Left lung (tissue), 4 donors: ENCODE measurements at regions not wholly inside any gene's neighbourhood (a gene's known extent, or its start where the extent isn't known, plus 50 kb on each side); places are given as distances from the start of the nearest gene placed in this dataset.
A peak's percentile ranks its signal among the peaks of the same experiment; 100 is the strongest.
"Not testable (repeated sequence)": the region's sequence is repeated elsewhere in the genome, so short reads cannot be mapped to it uniquely, and the experiment has no call there.

Experiments
- ATAC-seq: fragments of 200-7000 bp; cut with Tn5 transposase; one replicate; pipeline ENCODE4 v1.9.1; 2020; ENCODE audit warnings: moderate library complexity
- DNase-seq, 4 donors: peaks; one replicate each; pipeline ENCODE4 v3.0.0-alpha.2; 2013 to 2020
- H3K27ac ChIP-seq, 2 donors: fragments of 200-600 bp; sonication (generic) in 1 of 2; one replicate each; pipeline versions ENCODE4 v1.5.0 to v1.8.0; 2020 to 2021
- H3K27me3 ChIP-seq, 2 donors: fragments of 200-600 bp; sonication (generic) in 1 of 2; one replicate each; pipeline versions ENCODE4 v1.5.0 to v1.8.0; 2020 to 2021
- H3K36me3 ChIP-seq, 2 donors: fragments of 200-600 bp; sonication (generic) in 1 of 2; one replicate each; pipeline versions ENCODE4 v1.5.0 to v1.8.0; 2020 to 2021
- H3K4me1 ChIP-seq, 2 donors: fragments of 200-600 bp; one replicate each; pipeline ENCODE4 v1.8.0; 2021
- H3K4me3 ChIP-seq, 2 donors: fragments of 200-600 bp; sonication (generic) in 1 of 2; one replicate each; pipeline versions ENCODE4 v1.5.0 to v1.8.0; 2020 to 2021; ENCODE audit warnings: mild to moderate bottlenecking in 1 of 2
- H3K9me3 ChIP-seq, 2 donors: fragments of 200-600 bp; sonication (generic) in 1 of 2; one replicate each; pipeline versions ENCODE4 v1.5.0 to v1.8.0; 2020 to 2021
- intact Hi-C, 2 donors: fragments of 100-400 bp; cut with DNase I; formaldehyde crosslinking; loops; one replicate each; pipeline versions ENCODE4 v1.11.2 to v1.14.2; 2022
- TF ChIP-seq, protein P1 (sequence below), 2 donors: fragments of 200-600 bp; sonication (generic) in 1 of 2; IDR thresholded peaks; one replicate each; pipeline versions ENCODE4 v1.5.0 to v1.8.0; 2021; ENCODE audit warnings: antibody characterized with exemption in 2 of 2
- donor health status: DM: no; HTN: yes; CAD: no.
- donor health status: DM: no; HTN: no; CAD: no.

DNA sequence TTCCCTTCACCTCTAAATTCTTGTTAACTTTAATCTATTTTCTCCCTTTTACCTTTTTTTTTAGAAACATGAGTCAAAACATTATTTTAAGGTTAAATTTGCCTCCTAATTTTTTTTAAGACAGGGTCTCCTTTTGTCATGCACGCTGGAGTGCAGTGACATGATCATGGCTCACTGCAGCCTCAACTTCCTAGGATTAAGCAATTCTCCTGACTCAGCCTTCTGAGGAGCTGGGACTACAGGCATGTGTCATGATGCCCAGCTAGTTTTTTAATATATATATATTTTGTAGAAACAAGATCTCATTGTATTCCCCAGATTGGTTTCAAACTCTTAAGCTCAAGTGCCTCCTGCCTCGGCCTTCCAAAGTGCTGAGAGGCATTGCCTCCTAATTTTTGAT is 424.7 kb upstream of the FAM174A start:
- TF ChIP-seq, protein P1, sequence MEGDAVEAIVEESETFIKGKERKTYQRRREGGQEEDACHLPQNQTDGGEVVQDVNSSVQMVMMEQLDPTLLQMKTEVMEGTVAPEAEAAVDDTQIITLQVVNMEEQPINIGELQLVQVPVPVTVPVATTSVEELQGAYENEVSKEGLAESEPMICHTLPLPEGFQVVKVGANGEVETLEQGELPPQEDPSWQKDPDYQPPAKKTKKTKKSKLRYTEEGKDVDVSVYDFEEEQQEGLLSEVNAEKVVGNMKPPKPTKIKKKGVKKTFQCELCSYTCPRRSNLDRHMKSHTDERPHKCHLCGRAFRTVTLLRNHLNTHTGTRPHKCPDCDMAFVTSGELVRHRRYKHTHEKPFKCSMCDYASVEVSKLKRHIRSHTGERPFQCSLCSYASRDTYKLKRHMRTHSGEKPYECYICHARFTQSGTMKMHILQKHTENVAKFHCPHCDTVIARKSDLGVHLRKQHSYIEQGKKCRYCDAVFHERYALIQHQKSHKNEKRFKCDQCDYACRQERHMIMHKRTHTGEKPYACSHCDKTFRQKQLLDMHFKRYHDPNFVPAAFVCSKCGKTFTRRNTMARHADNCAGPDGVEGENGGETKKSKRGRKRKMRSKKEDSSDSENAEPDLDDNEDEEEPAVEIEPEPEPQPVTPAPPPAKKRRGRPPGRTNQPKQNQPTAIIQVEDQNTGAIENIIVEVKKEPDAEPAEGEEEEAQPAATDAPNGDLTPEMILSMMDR (IDR thresholded peaks at IDR 0.05) = no peak
- intact Hi-C loops = no loop called here
- H3K4me1 ChIP-seq = no peaks in the 10 kb centered on the region
- no peak overlapping the region for H3K4me3 ChIP-seq
- no peak overlapping the region for H3K27ac ChIP-seq
- DNase-seq (no peak), ATAC-seq (no peak)
- H3K27me3 ChIP-seq = no peaks in the 10 kb centered on the region
- peaks cover 0 to 20% of the 10 kb centered on the region in 2 donors for H3K9me3 ChIP-seq
- no peaks in the 10 kb centered on the region for H3K36me3 ChIP-seq

DNA sequence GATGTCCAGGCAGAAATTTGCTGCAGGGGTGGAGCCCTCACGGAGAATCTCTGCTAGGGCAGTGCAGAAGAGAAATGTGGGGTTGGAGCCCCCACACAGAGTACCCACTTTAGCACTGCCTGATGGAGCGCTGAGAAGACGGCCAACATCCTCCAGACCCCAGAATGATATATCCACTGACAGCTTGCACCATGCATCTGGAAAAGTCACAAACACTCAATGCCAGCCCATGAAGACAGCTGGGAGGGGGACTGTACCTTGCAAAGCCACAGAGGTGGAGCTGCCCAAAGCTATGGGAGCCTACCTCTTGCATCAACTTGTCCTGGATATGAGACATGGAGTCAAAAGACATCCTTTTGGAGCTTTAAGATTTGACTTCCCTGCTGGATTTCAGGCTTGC is 426.3 kb upstream of the FAM174A start:
- Histone ChIP-seq H3K9me3 (peaks cover 0 to 20% of the 10 kb centered on the region in 2 donors), H3K4me3 (no peak overlapping the region), H3K36me3 (no peaks in the 10 kb centered on the region), H3K4me1 (no peaks in the 10 kb centered on the region), H3K27ac (no peak overlapping the region), H3K27me3 (no peaks in the 10 kb centered on the region)
- intact Hi-C loops = no loop called here
- ATAC-seq = no peak
- no peak for DNase-seq
- TF ChIP-seq, protein P1 (IDR thresholded peaks at IDR 0.05) = no peak

DNA sequence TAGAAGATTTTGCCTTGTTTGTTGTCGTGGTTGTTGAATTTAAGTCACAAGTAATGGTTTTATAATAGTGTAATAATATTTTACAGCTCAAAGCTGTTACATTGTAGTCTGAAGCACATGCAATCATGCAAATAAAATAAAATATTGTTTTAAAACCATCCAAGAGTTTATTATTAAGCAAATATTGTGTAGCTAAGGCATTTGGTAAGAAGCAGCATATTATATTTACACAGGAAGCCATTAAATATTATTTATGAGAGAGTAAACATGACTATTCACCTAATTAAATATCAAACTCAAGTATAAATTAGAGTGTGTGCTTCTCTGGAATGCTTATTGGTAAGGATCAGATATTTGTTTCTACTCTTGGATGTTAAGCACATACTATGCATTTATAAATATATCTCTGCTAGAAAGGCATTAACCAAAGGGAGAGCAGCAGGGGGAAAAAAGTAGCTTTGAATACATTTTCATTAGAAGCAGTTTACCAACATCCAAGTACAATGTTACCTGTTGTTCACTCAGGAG is 431.5 kb upstream of the FAM174A start:
- H3K36me3 ChIP-seq, H3K4me1 ChIP-seq, H3K4me3 ChIP-seq, intact Hi-C loops, DNase-seq, H3K27ac ChIP-seq, H3K27me3 ChIP-seq, ATAC-seq: not testable (repeated sequence)
- H3K9me3 ChIP-seq = peaks cover 0 to 13% of the 10 kb centered on the region in 2 donors

DNA sequence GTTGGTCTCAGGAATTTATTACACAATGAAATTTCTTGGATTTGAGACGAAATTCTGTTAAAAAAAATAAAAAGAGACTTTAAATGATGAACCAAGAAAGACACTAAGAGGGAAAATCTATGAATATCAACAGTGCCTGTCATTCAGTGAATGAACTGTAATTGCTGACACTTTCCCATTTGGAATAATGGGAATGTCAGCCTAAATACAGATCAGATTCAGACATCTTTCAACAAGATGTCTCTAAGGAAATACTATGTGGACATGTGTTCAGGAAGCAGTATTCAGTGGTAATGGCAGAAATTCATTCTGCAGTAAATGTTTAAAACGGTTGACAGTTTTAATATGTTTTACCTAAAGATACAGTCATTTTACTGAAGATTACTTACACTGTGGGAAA is 433.7 kb upstream of the FAM174A start:
- H3K36me3 ChIP-seq, H3K27ac ChIP-seq, intact Hi-C loops, H3K27me3 ChIP-seq, H3K4me3 ChIP-seq, H3K4me1 ChIP-seq, H3K9me3 ChIP-seq, ATAC-seq, DNase-seq: not testable (repeated sequence)

DNA sequence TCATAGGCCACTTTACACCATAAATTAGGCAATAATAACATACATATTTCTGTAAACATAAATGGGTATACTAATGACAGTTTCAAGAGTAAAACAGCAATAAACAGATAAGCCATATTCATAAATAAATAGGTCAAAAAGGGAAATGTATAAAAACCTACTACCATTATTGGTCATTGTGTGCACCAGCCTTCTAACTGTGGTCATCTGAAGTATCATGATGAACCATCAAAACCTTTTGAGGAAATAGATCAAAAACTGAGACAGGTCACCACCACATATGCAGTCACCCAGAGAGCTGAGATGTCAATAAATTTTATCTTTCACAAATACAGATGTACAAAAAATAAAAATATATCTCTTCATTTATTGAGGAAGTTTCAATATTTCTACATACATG is 438.8 kb upstream of the FAM174A start:
- H3K36me3 ChIP-seq, H3K27ac ChIP-seq, H3K4me3 ChIP-seq, H3K9me3 ChIP-seq, ATAC-seq, DNase-seq, H3K4me1 ChIP-seq, H3K27me3 ChIP-seq, intact Hi-C loops: not testable (repeated sequence)

DNA sequence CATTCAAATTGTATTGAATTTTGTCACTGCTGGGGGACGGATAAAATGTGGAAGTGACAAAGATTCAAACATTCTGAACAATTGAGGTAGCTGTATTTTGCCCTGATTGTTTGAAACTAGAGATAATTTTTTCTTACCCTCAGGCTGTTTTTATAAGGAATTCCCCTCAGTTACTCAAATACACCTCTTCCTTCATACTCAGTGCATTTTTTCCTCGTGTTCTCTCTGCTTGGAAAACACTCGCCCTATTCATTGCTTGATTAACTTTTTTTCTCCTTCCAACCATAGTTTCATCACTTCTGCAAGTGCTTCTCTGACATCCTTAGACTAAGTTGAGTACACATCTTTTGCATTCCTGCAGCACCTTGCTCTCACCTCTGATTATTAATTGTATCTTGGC is 454.5 kb upstream of the FAM174A start:
- H3K4me3 ChIP-seq, DNase-seq, ATAC-seq, H3K27me3 ChIP-seq, H3K36me3 ChIP-seq, H3K9me3 ChIP-seq, H3K27ac ChIP-seq, H3K4me1 ChIP-seq, intact Hi-C loops: not testable (repeated sequence)

DNA sequence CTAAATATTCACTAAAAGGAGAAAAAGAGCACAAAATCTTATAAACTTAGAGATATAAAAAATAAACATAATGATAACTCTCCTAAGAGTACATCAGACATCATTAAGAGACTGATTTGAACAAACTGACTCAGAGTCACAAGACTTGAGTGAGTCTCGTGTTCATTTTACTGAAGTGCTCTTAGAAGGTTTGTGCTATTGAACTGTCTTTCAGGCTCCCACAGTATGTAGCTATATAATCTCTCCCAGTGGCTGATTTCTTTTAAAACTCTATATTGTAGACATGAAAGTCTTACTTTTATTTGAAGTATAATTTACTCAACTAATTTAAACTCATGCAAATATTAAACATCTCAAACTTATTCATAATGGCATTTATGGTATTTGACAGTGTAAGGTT is 456.0 kb upstream of the FAM174A start:
- H3K9me3 ChIP-seq, H3K27me3 ChIP-seq, H3K27ac ChIP-seq, H3K4me1 ChIP-seq, H3K4me3 ChIP-seq, H3K36me3 ChIP-seq, DNase-seq, intact Hi-C loops: not testable (repeated sequence)
- ATAC-seq = peak; percentile 76

DNA sequence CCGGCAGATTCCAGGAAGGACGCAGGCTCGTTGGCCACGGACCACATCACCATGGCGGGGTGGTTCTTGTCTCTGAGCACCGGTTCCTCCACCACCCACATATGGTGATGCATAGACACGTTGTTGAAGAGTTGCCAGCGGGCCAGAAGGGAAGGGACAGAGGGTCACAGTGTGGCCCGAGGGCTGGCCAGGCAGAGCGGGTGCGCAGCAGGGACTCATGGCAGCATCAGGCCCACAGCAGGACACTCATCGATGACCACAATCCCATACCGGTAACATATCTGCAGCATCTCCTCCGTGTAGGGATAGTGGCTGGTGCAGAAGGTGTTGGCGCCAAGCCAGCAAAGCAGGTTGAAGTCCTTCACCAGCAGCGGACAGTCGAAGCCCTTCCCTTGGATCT is 469.2 kb upstream of the FAM174A start:
- H3K9me3 ChIP-seq, H3K4me3 ChIP-seq, ATAC-seq, H3K27ac ChIP-seq, H3K36me3 ChIP-seq, H3K27me3 ChIP-seq, intact Hi-C loops, H3K4me1 ChIP-seq: not testable (repeated sequence)
- peak in 1 of 4 donors; percentile 34 for DNase-seq
